ENCODE measurements at regions not wholly inside any gene's neighbourhood (a gene's known extent, or its start where the extent isn't known, plus 50 kb on each side); places are given as distances from the start of the nearest gene placed in this dataset.

GRCh38 chr1:30286988-30287839 lies 436.2 kb downstream of the MATN1 start:
- no peak for DNase-seq (ENCODE audit: low spot score)

- no peak for DNase-seq (ENCODE audit: low spot score)
Measured at GRCh38 chr1:30286241-30286987, 437.0 kb downstream of the MATN1 start.

GRCh38 chr1:30285501-30285932 lies 437.9 kb downstream of the MATN1 start:
- DNase-seq (ENCODE audit: low spot score): no peak

- DNase-seq (ENCODE audit: low spot score): no peak
Measured at GRCh38 chr1:30284728-30285475, 438.5 kb downstream of the MATN1 start.

GRCh38 chr1:30284226-30284625 lies 439.2 kb downstream of the MATN1 start:
- DNase-seq (ENCODE audit: low spot score): no peak

- DNase-seq (ENCODE audit: low spot score): no peak
Measured at GRCh38 chr1:30283199-30283962, 440.0 kb downstream of the MATN1 start.

GRCh38 chr1:30280572-30280971 lies 442.8 kb downstream of the MATN1 start:
- no peak for DNase-seq (ENCODE audit: low spot score)

DNA sequence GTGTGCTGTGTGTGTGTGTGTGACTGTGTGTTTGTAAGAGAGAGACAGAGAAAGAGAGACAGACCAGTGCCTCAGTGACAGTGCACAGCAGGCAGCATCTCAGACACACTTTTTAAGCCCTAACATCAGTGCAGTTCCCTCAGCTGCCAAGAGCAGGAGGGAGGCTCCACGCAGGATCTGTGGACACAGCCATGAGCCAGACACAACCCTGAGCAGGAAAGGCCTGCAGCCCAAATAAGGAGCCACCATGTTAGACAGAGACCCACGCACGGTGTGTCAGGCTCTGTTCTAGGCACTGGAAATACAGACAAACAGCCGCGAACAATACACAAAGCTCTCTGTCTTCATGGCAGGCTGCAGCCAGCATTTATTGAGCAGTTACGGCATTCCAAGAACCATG lies 445.5 kb downstream of the MATN1 start:
- no peak for DNase-seq (ENCODE audit: low spot score)

- DNase-seq (ENCODE audit: low spot score): no peak
Measured at GRCh38 chr1:30277415-30277814, 446.0 kb downstream of the MATN1 start.

DNA sequence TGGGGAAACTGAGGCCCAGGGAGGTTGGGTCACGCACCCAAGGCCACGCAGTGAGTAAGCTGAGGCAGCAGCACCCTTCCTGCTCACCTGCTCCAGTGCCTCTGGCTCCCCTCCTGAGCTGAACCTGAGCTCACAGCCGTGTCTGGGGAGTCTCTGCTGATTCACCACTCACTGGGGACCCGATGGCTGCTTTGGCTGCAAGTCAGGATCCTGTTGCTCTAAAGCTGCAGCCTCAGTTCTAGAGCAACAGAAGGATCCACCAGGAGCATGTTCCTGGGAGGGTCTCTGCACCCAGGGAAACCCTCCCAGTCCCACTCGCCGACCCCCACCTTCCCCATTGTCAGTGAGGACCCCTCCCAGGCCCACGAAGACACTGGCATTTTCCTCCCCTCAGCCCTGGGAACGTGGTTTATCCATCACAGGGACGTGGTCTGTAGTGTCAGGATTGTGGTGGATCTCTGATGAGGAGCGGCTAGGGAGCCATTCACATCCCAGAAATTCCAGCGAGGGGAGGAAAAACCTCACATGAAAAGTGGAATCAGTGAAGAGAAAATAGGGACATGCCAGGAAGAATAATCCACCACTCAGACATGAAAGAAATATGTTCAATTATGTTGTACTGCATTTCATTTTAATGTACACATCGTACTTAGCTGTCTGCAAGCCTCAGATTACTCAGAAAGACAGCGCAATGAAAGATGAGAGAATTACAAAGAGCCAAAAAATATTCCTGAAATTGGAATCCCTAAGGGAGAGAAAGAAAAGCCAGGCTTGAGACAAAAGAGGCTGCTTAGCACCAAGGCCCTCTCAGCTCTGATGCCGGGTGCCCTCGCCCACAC lies 447.2 kb downstream of the MATN1 start:
- peak; percentile 8 for DNase-seq (ENCODE audit: low spot score)

DNA sequence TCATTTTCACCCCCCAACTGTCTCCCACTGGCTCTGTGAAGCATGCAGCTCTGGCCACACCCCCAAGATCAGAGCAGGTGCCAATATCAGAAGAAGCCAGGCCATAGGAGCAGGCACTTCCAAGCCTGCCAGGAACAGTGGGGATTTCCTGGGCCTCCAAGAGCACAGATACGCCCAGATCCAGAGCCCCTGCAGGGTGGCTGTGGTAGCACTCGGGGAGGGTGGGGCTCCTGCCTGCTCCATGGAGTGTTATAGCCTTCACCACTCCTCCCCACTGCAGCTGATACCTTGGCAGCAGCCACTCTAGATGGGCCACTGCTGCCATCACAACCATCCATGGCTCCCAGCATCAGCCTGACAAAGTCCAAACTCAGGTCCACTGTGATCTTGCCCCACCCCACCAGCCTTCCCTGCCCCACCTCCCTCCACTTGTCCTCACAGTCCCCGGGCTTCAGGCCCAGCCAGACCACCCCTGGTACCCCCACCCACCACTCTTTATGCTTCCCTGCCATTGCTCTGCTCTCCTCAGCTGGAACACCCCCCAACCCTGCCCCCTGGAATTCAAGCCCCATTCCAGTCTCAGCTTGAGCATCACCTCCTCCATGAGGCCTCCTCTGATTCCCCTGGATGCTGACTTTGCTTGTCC lies 448.3 kb downstream of the MATN1 start:
- no peak for DNase-seq (ENCODE audit: low spot score)

- no peak for DNase-seq (ENCODE audit: low spot score)
Measured at GRCh38 chr1:30274173-30274970, 449.0 kb downstream of the MATN1 start.

GRCh38 chr1:30273456-30273855 lies 449.9 kb downstream of the MATN1 start:
- no peak for DNase-seq (ENCODE audit: low spot score)

GRCh38 chr1:30273021-30273325 lies 450.4 kb downstream of the MATN1 start:
- DNase-seq (ENCODE audit: low spot score): no peak

- no peak for DNase-seq (ENCODE audit: low spot score)
Measured at GRCh38 chr1:30272277-30273020, 450.9 kb downstream of the MATN1 start.

DNA sequence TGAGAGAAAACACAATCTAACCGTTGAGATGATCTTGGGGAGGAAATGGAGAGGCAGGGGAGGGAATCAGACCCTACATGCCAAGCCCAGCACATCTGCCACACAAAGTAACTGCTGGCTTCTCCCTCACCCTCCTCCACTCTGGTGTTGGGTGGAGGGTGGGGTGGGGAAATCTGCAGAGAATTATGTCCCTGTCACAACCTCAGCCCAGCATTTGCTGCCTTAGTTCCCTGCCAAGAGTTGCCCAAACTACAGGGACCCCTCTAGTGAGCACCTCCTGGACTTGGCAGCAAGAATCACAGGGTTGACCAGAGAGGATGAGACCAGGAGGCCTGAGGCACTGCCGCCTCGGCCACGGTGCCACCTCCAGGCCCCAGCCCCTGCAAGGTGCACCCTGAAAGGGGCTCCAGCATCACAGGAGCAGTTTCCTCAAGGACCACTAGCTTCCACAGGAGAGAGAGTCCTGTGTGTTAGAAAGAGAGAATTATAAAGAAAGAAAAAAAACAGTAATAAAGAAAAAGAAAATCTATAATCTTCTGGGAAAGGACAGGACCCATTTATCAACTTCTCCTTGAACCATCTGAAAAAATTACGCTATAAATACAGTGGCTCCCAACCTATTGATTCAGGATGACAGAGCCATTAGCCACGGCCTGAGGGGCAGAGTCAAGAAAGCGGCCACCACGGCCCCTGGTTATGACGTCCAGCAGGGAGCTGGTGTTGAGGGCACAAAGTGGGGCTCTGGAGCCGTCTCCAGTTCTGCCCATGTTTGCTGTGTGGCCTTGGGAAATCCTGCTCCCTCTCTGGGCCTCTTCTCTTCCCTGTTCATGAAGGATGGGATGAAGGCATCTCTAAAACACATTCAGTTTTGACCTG lies 451.7 kb downstream of the MATN1 start:
- DNase-seq (ENCODE audit: low spot score): no peak

DNA sequence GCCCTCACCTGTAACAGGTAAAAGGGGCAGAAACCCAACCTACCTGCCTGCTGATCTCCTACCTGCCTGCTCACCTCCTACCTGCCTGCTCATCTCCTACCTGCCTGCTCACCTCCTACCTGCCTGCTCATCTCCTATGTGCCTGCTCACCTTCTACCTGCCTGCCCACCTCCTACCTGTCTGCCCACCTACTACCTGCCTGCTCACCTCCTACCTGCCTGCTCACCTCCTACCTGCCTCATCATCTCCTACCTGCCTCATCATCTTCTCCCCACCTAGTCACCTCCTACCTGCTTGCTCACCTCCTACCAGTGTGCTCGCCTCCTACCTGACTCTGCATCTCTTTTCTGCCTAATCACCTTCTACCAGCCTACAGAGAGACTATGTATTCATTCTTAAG lies 452.9 kb downstream of the MATN1 start:
- DNase-seq (ENCODE audit: low spot score): no peak

Measured in Ammon's horn (tissue), 1 donor.